CD14-positive monocyte (primary cell): ENCODE measurements at regions not wholly inside any gene's neighbourhood (a gene's known extent, or its start where the extent isn't known, plus 50 kb on each side); places are given as distances from the start of the nearest gene placed in this dataset.

Experiments used
- DNase-seq, 3 donors: peaks; one replicate each; pipeline ENCODE4 v3.0.0-alpha.2; 2011 to 2022
- H2AFZ ChIP-seq: 2 replicates; pipeline ENCODE4 v1.6.0; 2012; ENCODE audit warnings: mild to moderate bottlenecking, low read depth, low read length, inconsistent platforms; ENCODE audit not compliant: insufficient read depth, poor library complexity, severe bottlenecking
- H3K27ac ChIP-seq, 2 donors: 1 replicate in 1 of 2; 2 replicates in 1 of 2; pipeline ENCODE4 v1.5.1; 2012 to 2013; ENCODE audit warnings: low read length in 2 of 2, control low read depth in 1 of 2, inconsistent platforms in 1 of 2, low read depth in 1 of 2, mild to moderate bottlenecking in 1 of 2
- H3K27me3 ChIP-seq, 2 donors: one replicate each; pipeline versions ENCODE4 v1.6.0 to v1.6.1; 2011 to 2013; ENCODE audit warnings: low read length in 2 of 2; ENCODE audit not compliant: control insufficient read depth in 2 of 2, insufficient read depth in 2 of 2
- H3K36me3 ChIP-seq, 2 donors: replicated peaks in 1 of 2; 1 replicate in 1 of 2; 2 replicates in 1 of 2; pipeline versions ENCODE4 v1.5.1 to v1.6.1; 2012 to 2013; ENCODE audit warnings: low read length in 2 of 2, control low read depth in 1 of 2, inconsistent platforms in 1 of 2, mild to moderate bottlenecking in 1 of 2; ENCODE audit not compliant: insufficient read depth in 2 of 2, control insufficient read depth in 1 of 2
- H3K4me1 ChIP-seq, 2 donors: 1 replicate in 1 of 2; 2 replicates in 1 of 2; pipeline versions ENCODE4 v1.5.1 to v1.6.1; 2012 to 2013; ENCODE audit warnings: low read length in 2 of 2, control low read depth in 1 of 2, inconsistent platforms in 1 of 2, mild to moderate bottlenecking in 1 of 2, moderate library complexity in 1 of 2; ENCODE audit not compliant: insufficient read depth in 2 of 2, control insufficient read depth in 1 of 2
- H3K4me2 ChIP-seq: replicated peaks from 2 replicates; pipeline ENCODE3; 2012; ENCODE audit warnings: low read length, moderate library complexity, mild to moderate bottlenecking; ENCODE audit not compliant: poor library complexity, severe bottlenecking; ENCODE audit errors: extremely low read depth
- H3K4me3 ChIP-seq, 3 experiments: fragments of 200-600 bp in 1 of 3; sonication (generic) in 1 of 3; replicated peaks in 1 of 3; 1 replicate in 2 of 3; 2 replicates in 1 of 3; pipeline ENCODE4 v1.5.1; 2011 to 2013; ENCODE audit warnings: low read length in 3 of 3, mild to moderate bottlenecking in 3 of 3, control low read depth in 2 of 3, low read depth in 2 of 3, inconsistent platforms in 1 of 3, moderate library complexity in 1 of 3
- H3K79me2 ChIP-seq: 2 replicates; pipeline ENCODE4 v1.6.0; 2012; ENCODE audit warnings: mild to moderate bottlenecking, control low read depth, inconsistent platforms, low read length, moderate library complexity; ENCODE audit not compliant: insufficient read depth
- H3K9ac ChIP-seq: 2 replicates; pipeline ENCODE4 v1.6.0; 2017; ENCODE audit warnings: low read length, mild to moderate bottlenecking; ENCODE audit not compliant: insufficient read depth, poor library complexity, severe bottlenecking
- H3K9me3 ChIP-seq, 2 donors: replicated peaks in 1 of 2; 1 replicate in 1 of 2; 2 replicates in 1 of 2; pipeline versions ENCODE4 v1.5.1 to v1.6.1; 2012 to 2013; ENCODE audit warnings: low read length in 2 of 2, control low read depth in 1 of 2; ENCODE audit not compliant: control insufficient read depth in 1 of 2, insufficient read depth in 1 of 2
- H4K20me1 ChIP-seq: 2 replicates; pipeline ENCODE4 v1.6.0; 2012; ENCODE audit warnings: mild to moderate bottlenecking, low read length, control low read depth, moderate library complexity; ENCODE audit not compliant: insufficient read depth
- H3K27ac Mint-ChIP-seq, 7 donors: one replicate each; pipeline ENCODE4 v1.8.0; 2020; ENCODE audit warnings: mild to moderate bottlenecking in 7 of 7, mixed read lengths in 7 of 7, moderate library complexity in 6 of 7, inconsistent platforms in 2 of 7
- H3K27me3 Mint-ChIP-seq, 3 donors: one replicate each; pipeline ENCODE4 v1.8.0; 2021 to 2022; ENCODE audit warnings: low read depth in 3 of 3, mild to moderate bottlenecking in 3 of 3, mixed read lengths in 3 of 3, moderate library complexity in 3 of 3, inconsistent platforms in 1 of 3
- H3K36me3 Mint-ChIP-seq, 2 donors: one replicate each; pipeline ENCODE4 v1.8.0; 2020; ENCODE audit warnings: mixed read lengths in 2 of 2, inconsistent platforms in 1 of 2, mild to moderate bottlenecking in 1 of 2
- H3K4me1 Mint-ChIP-seq: one replicate; pipeline ENCODE4 v1.8.0; 2020; ENCODE audit warnings: mild to moderate bottlenecking, mixed read lengths
- H3K4me3 Mint-ChIP-seq, 2 donors: one replicate each; pipeline ENCODE4 v1.8.0; 2020; ENCODE audit warnings: mild to moderate bottlenecking in 2 of 2, mixed read lengths in 2 of 2, moderate library complexity in 1 of 2
- H3K9me3 Mint-ChIP-seq, 7 donors: one replicate each; pipeline ENCODE4 v1.8.0; 2020 to 2022; ENCODE audit warnings: mixed read lengths in 7 of 7, mild to moderate bottlenecking in 6 of 7, moderate library complexity in 6 of 7, inconsistent platforms in 2 of 7
- CTCF ChIP-seq: fragments of 200-600 bp; IDR thresholded peaks from one replicate; pipeline ENCODE4 v1.8.0; 2022; ENCODE audit warnings: antibody characterized with exemption, mild to moderate bottlenecking
- WGBS: methylation state at CpG from one replicate; pipeline ENCODE4 v1.1.5; 2013; ENCODE audit warnings: missing lambda C conversion rate; ENCODE audit not compliant: insufficient coverage; 5-methylcytosine and 5-hydroxymethylcytosine counted together
- intact Hi-C, 2 donors: fragments of 100-400 bp; cut with micrococcal nuclease; formaldehyde crosslinking; loops; one replicate each; pipeline versions ENCODE4 v1.15.0 to v1.15.1; 2023

GRCh38 chr9:7668541-7668940 is 131.0 kb downstream of the DMAC1 start:
- peaks cover 0 to 8% (median 3%) of the 10 kb centered on the region in 7 donors for H3K9me3 Mint-ChIP-seq
- no peaks in the 10 kb centered on the region for H3K4me1 ChIP-seq
- no peak overlapping the region for H3K27ac ChIP-seq
- H3K9me3 ChIP-seq = no peaks in the 10 kb centered on the region
- H3K79me2 ChIP-seq = no peaks in the 10 kb centered on the region
- no peak overlapping the region for H3K4me3 Mint-ChIP-seq
- H3K36me3 Mint-ChIP-seq = no peaks in the 10 kb centered on the region
- H3K27me3 ChIP-seq = no peaks in the 10 kb centered on the region
- no CpG with 5 or more reads among the region's 1 CpG for WGBS
- H3K4me3 ChIP-seq = no peak overlapping the region
- intact Hi-C loops = no loop called here
- H3K9ac ChIP-seq = no peak overlapping the region
- H3K27ac Mint-ChIP-seq = no peak overlapping the region
- DNase-seq = no peak
- H3K4me1 Mint-ChIP-seq = no peaks in the 10 kb centered on the region
- H3K4me2 ChIP-seq = no peak overlapping the region
- no peaks in the 10 kb centered on the region for H3K36me3 ChIP-seq
- H2AFZ ChIP-seq = no peak overlapping the region
- H4K20me1 ChIP-seq = no peaks in the 10 kb centered on the region
- peaks cover 0 to 3% (median 0%) of the 10 kb centered on the region in 3 donors for H3K27me3 Mint-ChIP-seq
- no peak for TF ChIP-seq CTCF

- H3K4me3 Mint-ChIP-seq = no peak overlapping the region
- Histone ChIP-seq H3K4me2 (no peak overlapping the region), H3K9me3 (no peaks in the 10 kb centered on the region), H3K4me3 (no peak overlapping the region), H3K27me3 (no peaks in the 10 kb centered on the region), H2AFZ (no peak overlapping the region), H3K9ac (no peak overlapping the region), H3K36me3 (no peaks in the 10 kb centered on the region), H3K79me2 (no peaks in the 10 kb centered on the region), H3K27ac (no peak overlapping the region), H3K4me1 (no peaks in the 10 kb centered on the region), H4K20me1 (no peaks in the 10 kb centered on the region)
- no peaks in the 10 kb centered on the region for H3K4me1 Mint-ChIP-seq
- peaks cover 0 to 3% (median 0%) of the 10 kb centered on the region in 3 donors for H3K27me3 Mint-ChIP-seq
- no peaks in the 10 kb centered on the region for H3K36me3 Mint-ChIP-seq
- intact Hi-C loops = no loop called here
- 100% methylated on average over 1 of the region's 3 CpGs for WGBS
- peaks cover 0 to 8% (median 1%) of the 10 kb centered on the region in 7 donors for H3K9me3 Mint-ChIP-seq
- TF ChIP-seq CTCF = no peak
- DNase-seq = no peak
- no peak overlapping the region for H3K27ac Mint-ChIP-seq
These were observed 133.7 kb downstream of the DMAC1 start for GRCh38 chr9:7665874-7666273.
